Smooth muscle cell (in vitro differentiated cells): ENCODE measurements at regions not wholly inside any gene's neighbourhood (a gene's known extent, or its start where the extent isn't known, plus 50 kb on each side); places are given as distances from the start of the nearest gene placed in this dataset.

Experiments
- DNase-seq: peaks from one replicate; lab custom pipeline; 2025; ENCODE audit not compliant: unreplicated experiment; lab: John Stamatoyannopoulos, UW
- H2AFZ ChIP-seq: fragments of 200-600 bp; sonication (generic); 2 replicates; pipeline ENCODE4 v1.6.0; 2016; ENCODE audit warnings: antibody characterized with exemption, low read depth, mild to moderate bottlenecking
- H3F3A ChIP-seq: fragments of 200-600 bp; sonication (generic); 2 replicates; pipeline ENCODE4 v1.6.0; 2017; ENCODE audit warnings: antibody characterized with exemption, low read depth
- H3K27ac ChIP-seq: fragments of 200-600 bp; sonication (generic); 2 replicates; pipeline ENCODE4 v1.5.1; 2016; ENCODE audit warnings: low read depth, mild to moderate bottlenecking
- H3K27me3 ChIP-seq: fragments of 200-600 bp; sonication (generic); 2 replicates; pipeline ENCODE4 v1.6.1; 2016; ENCODE audit warnings: low read depth, mild to moderate bottlenecking
- H3K36me3 ChIP-seq: fragments of 200-600 bp; sonication (generic); 2 replicates; pipeline ENCODE4 v1.5.1; 2016; ENCODE audit warnings: low read depth
- H3K4me1 ChIP-seq: fragments of 200-600 bp; sonication (generic); 2 replicates; pipeline ENCODE4 v1.5.1; 2016; ENCODE audit warnings: low read depth
- H3K4me2 ChIP-seq: fragments of 200-600 bp; sonication (generic); 2 replicates; pipeline ENCODE4 v1.6.0; 2016; ENCODE audit warnings: mild to moderate bottlenecking
- H3K4me3 ChIP-seq: fragments of 200-600 bp; sonication (generic); 2 replicates; pipeline ENCODE4 v1.5.1; 2016; ENCODE audit warnings: mild to moderate bottlenecking
- H3K79me2 ChIP-seq: fragments of 200-600 bp; sonication (generic); 2 replicates; pipeline ENCODE4 v1.6.0; 2016; ENCODE audit warnings: low read depth, mild to moderate bottlenecking
- H3K9ac ChIP-seq: fragments of 200-600 bp; sonication (generic); 2 replicates; pipeline ENCODE4 v1.6.0; 2016; ENCODE audit warnings: low read depth
- H3K9me3 ChIP-seq: fragments of 200-600 bp; sonication (generic); replicated peaks from 2 replicates; pipeline ENCODE4 v1.5.1; 2016; ENCODE audit warnings: low read depth
- H4K20me1 ChIP-seq: fragments of 200-600 bp; sonication (generic); 2 replicates; pipeline ENCODE4 v1.6.0; 2016; ENCODE audit warnings: low read depth
- WGBS: methylation state at CpG from one replicate; pipeline ENCODE4 v1.1.7; 2016; ENCODE audit warnings: low lambda C conversion rate; 5-methylcytosine and 5-hydroxymethylcytosine counted together
- TF ChIP-seq, protein P1 (sequence below): fragments of 200-600 bp; sonication (generic); IDR thresholded peaks from 2 replicates; pipeline ENCODE4 v1.5.1; 2017; ENCODE audit warnings: borderline replicate concordance, mild to moderate bottlenecking, antibody characterized with exemption; ENCODE audit not compliant: insufficient read depth, poor library complexity, severe bottlenecking

DNA sequence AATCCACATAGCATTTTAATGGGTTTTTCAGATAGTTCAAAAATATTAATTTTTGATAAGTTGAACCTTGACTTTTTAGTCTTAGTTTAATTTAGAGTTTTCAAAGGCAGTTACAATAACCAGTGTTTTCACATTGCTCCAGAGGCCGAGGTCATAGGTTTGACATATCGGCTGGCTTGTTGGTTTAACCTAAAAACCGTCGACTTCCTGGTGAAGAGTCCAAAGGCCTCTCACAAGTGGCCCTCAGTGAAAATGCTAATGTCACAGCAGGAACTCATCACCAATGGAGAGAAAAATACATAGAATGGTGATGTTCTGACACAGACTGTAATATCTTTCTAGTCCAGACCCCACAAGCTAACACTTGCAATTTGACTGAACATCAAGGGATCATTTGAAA is 642.3 kb downstream of the PLOD2 start:
- no peaks in the 10 kb centered on the region for H3K27me3 ChIP-seq
- no peak overlapping the region for H3K9ac ChIP-seq
- no peaks in the 10 kb centered on the region for H3K9me3 ChIP-seq
- no peaks in the 10 kb centered on the region for H3K36me3 ChIP-seq
- DNase-seq = no peak
- H3F3A ChIP-seq = no peaks in the 10 kb centered on the region
- no peaks in the 10 kb centered on the region for H4K20me1 ChIP-seq
- no peak overlapping the region for H3K4me2 ChIP-seq
- no peak overlapping the region for H2AFZ ChIP-seq
- TF ChIP-seq, protein P1, sequence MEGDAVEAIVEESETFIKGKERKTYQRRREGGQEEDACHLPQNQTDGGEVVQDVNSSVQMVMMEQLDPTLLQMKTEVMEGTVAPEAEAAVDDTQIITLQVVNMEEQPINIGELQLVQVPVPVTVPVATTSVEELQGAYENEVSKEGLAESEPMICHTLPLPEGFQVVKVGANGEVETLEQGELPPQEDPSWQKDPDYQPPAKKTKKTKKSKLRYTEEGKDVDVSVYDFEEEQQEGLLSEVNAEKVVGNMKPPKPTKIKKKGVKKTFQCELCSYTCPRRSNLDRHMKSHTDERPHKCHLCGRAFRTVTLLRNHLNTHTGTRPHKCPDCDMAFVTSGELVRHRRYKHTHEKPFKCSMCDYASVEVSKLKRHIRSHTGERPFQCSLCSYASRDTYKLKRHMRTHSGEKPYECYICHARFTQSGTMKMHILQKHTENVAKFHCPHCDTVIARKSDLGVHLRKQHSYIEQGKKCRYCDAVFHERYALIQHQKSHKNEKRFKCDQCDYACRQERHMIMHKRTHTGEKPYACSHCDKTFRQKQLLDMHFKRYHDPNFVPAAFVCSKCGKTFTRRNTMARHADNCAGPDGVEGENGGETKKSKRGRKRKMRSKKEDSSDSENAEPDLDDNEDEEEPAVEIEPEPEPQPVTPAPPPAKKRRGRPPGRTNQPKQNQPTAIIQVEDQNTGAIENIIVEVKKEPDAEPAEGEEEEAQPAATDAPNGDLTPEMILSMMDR = no peak
- H3K79me2 ChIP-seq = no peaks in the 10 kb centered on the region
- no peak overlapping the region for H3K4me3 ChIP-seq
- no peak overlapping the region for H3K27ac ChIP-seq
- no peaks in the 10 kb centered on the region for H3K4me1 ChIP-seq
- 74% methylated on average over 4 of the region's 4 CpGs for WGBS

GRCh38 chr3:145519398-145520047 is 641.5 kb downstream of the PLOD2 start:
- Histone ChIP-seq H3K36me3 (no peaks in the 10 kb centered on the region), H3K79me2 (no peaks in the 10 kb centered on the region), H3K27ac (no peak overlapping the region), H3F3A (no peaks in the 10 kb centered on the region), H3K4me1 (no peaks in the 10 kb centered on the region), H3K9ac (no peak overlapping the region), H3K4me2 (no peak overlapping the region), H4K20me1 (no peaks in the 10 kb centered on the region), H3K9me3 (no peaks in the 10 kb centered on the region), H2AFZ (no peak overlapping the region), H3K27me3 (no peaks in the 10 kb centered on the region), H3K4me3 (no peak overlapping the region)
- no peak for DNase-seq
- TF ChIP-seq, protein P1 = no peak
- 77% methylated on average over 6 of the region's 6 CpGs for WGBS

DNA sequence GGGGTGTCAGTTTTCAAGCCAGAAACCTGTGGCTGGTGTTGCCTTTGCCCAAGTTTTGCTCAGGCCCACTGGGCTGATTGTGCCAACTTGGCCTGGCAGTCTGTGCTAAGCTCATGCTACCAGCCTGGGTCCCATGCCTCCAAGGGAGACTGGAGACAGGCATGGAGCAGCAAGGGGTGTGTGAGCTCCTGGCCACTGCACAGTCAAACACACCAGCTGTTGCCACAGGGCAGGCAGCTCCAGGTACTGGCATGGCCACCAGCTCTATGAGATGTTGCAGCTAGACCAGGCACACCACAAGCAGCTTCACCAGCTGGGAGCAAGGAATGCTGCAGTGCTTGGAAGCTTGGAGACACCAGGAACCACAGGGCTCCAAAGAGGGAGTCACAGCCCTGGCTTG is 638.8 kb downstream of the PLOD2 start:
- Histone ChIP-seq H3K79me2 (no peaks in the 10 kb centered on the region), H3K4me2 (no peak overlapping the region), H3K27ac (no peak overlapping the region), H3F3A (no peaks in the 10 kb centered on the region), H3K36me3 (no peaks in the 10 kb centered on the region), H3K9ac (no peak overlapping the region), H2AFZ (no peak overlapping the region), H3K9me3 (no peaks in the 10 kb centered on the region), H3K4me3 (no peak overlapping the region), H4K20me1 (no peaks in the 10 kb centered on the region), H3K4me1 (no peaks in the 10 kb centered on the region), H3K27me3 (no peaks in the 10 kb centered on the region)
- TF ChIP-seq, protein P1 = no peak
- no peak for DNase-seq

GRCh38 chr3:145522893-145523651 is 637.9 kb downstream of the PLOD2 start:
- Histone ChIP-seq H4K20me1 (no peaks in the 10 kb centered on the region), H3K27ac (no peak overlapping the region), H3K9ac (no peak overlapping the region), H3K4me2 (no peak overlapping the region), H3K27me3 (no peaks in the 10 kb centered on the region), H3K79me2 (no peaks in the 10 kb centered on the region), H3K4me1 (no peaks in the 10 kb centered on the region), H3K4me3 (no peak overlapping the region), H2AFZ (no peak overlapping the region), H3K36me3 (no peaks in the 10 kb centered on the region), H3K9me3 (no peaks in the 10 kb centered on the region), H3F3A (no peaks in the 10 kb centered on the region)
- TF ChIP-seq, protein P1 = no peak
- DNase-seq = no peak
- 92% methylated on average over 4 of the region's 4 CpGs for WGBS
